ENCODE measurements at regions not wholly inside any gene's neighbourhood (a gene's known extent, or its start where the extent isn't known, plus 50 kb on each side); places are given as distances from the start of the nearest gene placed in this dataset.

DNA sequence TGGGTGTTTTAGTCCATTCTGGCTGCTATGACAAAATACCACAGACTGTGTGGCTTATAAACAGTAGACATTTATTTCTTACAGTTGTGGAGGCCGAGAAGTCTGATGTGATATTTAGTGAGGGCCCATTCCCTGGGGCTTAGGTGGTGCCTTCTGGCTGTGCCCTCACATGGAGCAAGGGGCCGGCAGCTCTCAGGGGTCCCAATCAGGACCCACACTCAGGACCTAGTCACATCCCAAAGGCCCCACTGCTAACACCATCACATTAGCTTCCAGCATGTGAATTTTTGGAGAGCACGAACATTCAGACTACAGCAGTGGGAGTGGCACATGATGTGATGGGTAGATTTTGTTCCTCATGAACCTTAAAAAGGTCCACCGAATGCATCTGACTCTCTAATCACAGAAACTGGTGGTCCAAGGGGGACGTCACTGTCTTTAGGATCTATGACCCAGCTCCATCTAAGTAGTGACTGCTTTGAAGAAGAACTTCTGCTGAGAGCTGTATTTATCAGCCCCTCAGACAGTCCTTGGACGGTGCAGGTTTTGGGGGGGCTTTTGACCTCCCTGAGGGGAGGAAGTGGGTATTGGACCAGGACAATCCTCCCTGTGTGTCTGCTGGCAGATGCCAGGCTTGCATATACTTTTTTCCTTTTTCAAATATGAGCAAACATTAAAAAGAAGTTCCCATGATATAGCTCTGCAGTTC, 154.5 kb upstream of the ZNF32 start:
- H3K4me3 ChIP-seq (ENCODE audit: low read depth, low read length) = no peak overlapping the region
- TF ChIP-seq, protein P1, sequence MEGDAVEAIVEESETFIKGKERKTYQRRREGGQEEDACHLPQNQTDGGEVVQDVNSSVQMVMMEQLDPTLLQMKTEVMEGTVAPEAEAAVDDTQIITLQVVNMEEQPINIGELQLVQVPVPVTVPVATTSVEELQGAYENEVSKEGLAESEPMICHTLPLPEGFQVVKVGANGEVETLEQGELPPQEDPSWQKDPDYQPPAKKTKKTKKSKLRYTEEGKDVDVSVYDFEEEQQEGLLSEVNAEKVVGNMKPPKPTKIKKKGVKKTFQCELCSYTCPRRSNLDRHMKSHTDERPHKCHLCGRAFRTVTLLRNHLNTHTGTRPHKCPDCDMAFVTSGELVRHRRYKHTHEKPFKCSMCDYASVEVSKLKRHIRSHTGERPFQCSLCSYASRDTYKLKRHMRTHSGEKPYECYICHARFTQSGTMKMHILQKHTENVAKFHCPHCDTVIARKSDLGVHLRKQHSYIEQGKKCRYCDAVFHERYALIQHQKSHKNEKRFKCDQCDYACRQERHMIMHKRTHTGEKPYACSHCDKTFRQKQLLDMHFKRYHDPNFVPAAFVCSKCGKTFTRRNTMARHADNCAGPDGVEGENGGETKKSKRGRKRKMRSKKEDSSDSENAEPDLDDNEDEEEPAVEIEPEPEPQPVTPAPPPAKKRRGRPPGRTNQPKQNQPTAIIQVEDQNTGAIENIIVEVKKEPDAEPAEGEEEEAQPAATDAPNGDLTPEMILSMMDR (IDR thresholded peaks at IDR 0.05; ENCODE audit: insufficient read depth, low read depth, low read length, missing control alignments) = no peak
- DNase-seq (ENCODE audit: low read depth) = no peak

DNA sequence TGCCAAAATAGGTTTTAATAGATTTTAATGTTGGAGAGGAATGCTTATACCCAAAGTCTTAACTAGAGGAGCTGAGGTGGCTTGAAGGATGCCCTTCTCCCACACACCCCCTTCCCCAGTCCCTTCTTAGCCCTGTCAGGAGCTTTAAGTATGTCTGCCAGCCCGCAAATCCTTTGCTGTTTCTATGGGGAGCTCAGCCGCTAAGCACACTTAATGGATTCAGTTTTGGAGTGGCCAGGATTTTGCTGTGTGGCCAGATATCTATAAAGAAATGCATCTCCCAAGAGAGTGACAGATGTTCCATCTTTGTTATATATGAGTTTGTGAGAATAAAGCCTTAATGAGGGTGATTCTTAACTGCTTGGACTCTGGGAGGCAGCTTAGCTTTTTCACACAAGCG, 152.9 kb upstream of the ZNF32 start:
- no peak overlapping the region for H3K4me3 ChIP-seq (ENCODE audit: low read depth, low read length)
- DNase-seq (ENCODE audit: low read depth) = no peak
- TF ChIP-seq, protein P1 (IDR thresholded peaks at IDR 0.05; ENCODE audit: insufficient read depth, low read depth, low read length, missing control alignments) = no peak

DNA sequence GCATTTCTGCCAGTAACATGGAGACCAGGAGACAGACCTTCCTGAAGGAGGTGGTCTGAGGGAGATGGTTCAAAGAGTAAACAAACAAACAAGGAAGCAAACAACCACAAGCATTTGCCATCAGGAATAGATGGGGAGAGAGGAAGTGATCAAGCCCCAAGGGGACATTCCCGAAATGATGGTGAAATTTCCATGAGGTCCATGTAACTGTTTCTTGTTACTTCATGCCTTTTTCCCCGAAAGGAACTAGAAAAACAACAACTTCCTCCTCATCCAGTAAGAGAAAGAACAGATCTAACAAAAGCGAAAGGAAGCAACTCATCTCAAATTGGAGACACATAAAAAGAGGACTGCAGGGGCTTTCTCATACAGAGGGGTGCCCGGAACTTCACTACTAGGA, 152.5 kb upstream of the ZNF32 start:
- no peak overlapping the region for H3K4me3 ChIP-seq (ENCODE audit: low read depth, low read length)
- TF ChIP-seq, protein P1 (IDR thresholded peaks at IDR 0.05; ENCODE audit: insufficient read depth, low read depth, low read length, missing control alignments) = no peak
- DNase-seq (ENCODE audit: low read depth) = no peak

DNA sequence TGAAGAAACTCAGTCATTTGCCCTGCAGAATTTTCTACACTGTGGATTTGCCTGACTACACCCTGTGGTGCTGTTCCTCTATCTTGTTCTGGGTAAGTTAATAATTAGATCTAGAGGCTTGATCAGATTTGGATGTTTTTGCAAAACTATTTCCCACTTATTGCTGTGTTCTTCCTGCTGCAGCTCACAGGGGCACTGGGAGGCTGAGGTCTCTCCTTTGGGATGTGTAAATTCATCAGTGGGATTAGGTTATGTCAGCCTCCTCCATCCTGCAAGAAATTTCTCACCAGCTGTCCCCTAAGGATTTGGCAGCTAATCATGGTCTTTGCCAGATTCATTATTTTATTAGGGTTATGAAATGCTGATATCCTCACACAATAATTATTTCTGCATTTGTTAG, 148.1 kb upstream of the ZNF32 start:
- no peak for DNase-seq (ENCODE audit: low read depth)
- no peak overlapping the region for H3K4me3 ChIP-seq (ENCODE audit: low read depth, low read length)
- TF ChIP-seq, protein P1 (IDR thresholded peaks at IDR 0.05; ENCODE audit: insufficient read depth, low read depth, low read length, missing control alignments) = no peak

DNA sequence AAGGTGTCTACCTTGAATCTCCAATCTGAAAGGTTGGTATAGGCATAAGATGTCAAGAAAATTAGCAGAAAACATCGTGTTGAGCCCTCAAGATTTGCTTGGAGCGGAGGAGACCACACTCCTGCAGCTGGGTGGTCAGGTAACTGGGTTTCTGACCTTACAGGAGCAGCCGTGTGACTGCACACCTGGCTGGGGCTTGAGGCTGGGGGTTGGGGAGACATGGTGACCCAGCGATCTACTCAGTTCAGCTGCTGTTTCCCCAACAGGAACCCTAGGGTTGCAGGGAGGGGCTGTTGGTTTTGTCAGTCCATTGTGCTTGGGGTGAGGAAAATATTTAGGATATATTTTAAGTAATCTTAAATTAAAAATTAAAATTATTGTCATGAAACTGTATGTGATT, 147.0 kb upstream of the ZNF32 start:
- TF ChIP-seq, protein P1 (IDR thresholded peaks at IDR 0.05; ENCODE audit: insufficient read depth, low read depth, low read length, missing control alignments) = no peak
- H3K4me3 ChIP-seq (ENCODE audit: low read depth, low read length) = no peak overlapping the region
- DNase-seq (ENCODE audit: low read depth) = no peak

DNA sequence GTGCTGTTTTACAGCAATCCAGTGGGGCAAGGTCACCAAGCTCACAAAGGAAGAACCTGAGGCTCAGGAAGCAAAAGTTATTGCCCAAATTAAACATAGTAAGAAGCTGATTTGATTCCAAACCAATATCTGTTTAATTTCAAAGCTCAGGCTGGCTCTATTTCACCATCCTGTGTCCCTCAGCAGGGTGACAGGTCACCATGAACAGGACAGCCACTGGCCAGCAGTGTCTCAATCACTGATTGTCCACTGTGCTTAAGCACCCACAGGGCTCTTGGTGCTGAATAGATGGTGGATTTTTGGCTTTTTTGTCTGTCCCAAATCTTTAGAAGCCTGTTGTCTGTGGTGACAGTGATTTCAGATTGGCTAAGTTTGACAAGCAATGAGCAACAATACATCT, 146.4 kb upstream of the ZNF32 start:
- no peak for DNase-seq (ENCODE audit: low read depth)
- no peak overlapping the region for H3K4me3 ChIP-seq (ENCODE audit: low read depth, low read length)
- TF ChIP-seq, protein P1 (IDR thresholded peaks at IDR 0.05; ENCODE audit: insufficient read depth, low read depth, low read length, missing control alignments) = no peak

All from GM12865 (cell line).